HepG2 (cell line): ENCODE measurements at regions not wholly inside any gene's neighbourhood (a gene's known extent, or its start where the extent isn't known, plus 50 kb on each side); places are given as distances from the start of the nearest gene placed in this dataset.

Experiments
- ATAC-seq: fragments of 200-7000 bp; cut with Tn5 transposase; 3 replicates; pipeline ENCODE4 v1.9.1; 2020; ENCODE audit warnings: mild to moderate bottlenecking, moderate library complexity
- BruUV-seq: library from RNA; stranded (reverse); fragments of 400-500 nt; replicated peaks from 2 replicates; lab custom pipeline; 2021; lab: Mats Ljungman, UMichigan
- CTCF ChIA-PET: fragments of 300-600 bp; formaldehyde crosslinking; extraction: SDS; loops from one replicate; lab custom pipeline; 2021; ENCODE audit warnings: low total read pairs, inconsistent platforms, low intra/inter-chr PET ratio; lab: Yijun Ruan, JAX
- POLR2A ChIA-PET: fragments of 350-600 bp; sonication (Branson Sonifier 250); formaldehyde crosslinking; loops from one replicate; lab custom pipeline; 2020; ENCODE audit warnings: antibody characterized with exemption, inconsistent platforms; lab: Yijun Ruan, JAX
- DNase-seq: peaks from one replicate; pipeline ENCODE4 v3.0.0-alpha.2; 2015; ENCODE audit warnings: low spot score
- FAIRE-seq: peaks from 3 replicates; lab custom pipeline; 2011; peaks lifted over from hg19 to GRCh38; lab: Jason Lieb, UNC
- H2AFZ ChIP-seq: one replicate; pipeline ENCODE4 v1.6.1; 2011; ENCODE audit warnings: low read length, inconsistent platforms
- H3K27ac ChIP-seq: fragments of 300-600 bp; 3 replicates; pipeline ENCODE4 v1.8.0; 2011; ENCODE audit warnings: mixed run types, mild to moderate bottlenecking, mixed read lengths, low read length, inconsistent platforms; ENCODE audit not compliant: insufficient read depth; ENCODE audit errors: extremely low read length
- H3K27me3 ChIP-seq, 2 experiments: fragments of 200-600 bp in 1 of 2; 2 replicates in 1 of 2; 3 replicates in 1 of 2; pipeline versions ENCODE4 v1.6.0 to v1.8.0; 2011; ENCODE audit warnings: low read length in 2 of 2, mild to moderate bottlenecking in 2 of 2, moderate library complexity in 2 of 2, inconsistent platforms in 1 of 2; ENCODE audit not compliant: insufficient read depth in 2 of 2, control insufficient read depth in 1 of 2
- H3K36me3 ChIP-seq, 2 experiments: fragments of 200-600 bp in 1 of 2; replicated peaks in 1 of 2; 2 replicates in 1 of 2; 3 replicates in 1 of 2; pipeline versions ENCODE4 v1.5.1 to v1.8.0; 2011; ENCODE audit warnings: low read length in 2 of 2, inconsistent platforms in 1 of 2; ENCODE audit not compliant: insufficient read depth in 2 of 2, control insufficient read depth in 1 of 2
- H3K4me1 ChIP-seq: 2 replicates; pipeline ENCODE4 v1.5.1; 2012; ENCODE audit warnings: low read length, inconsistent platforms; ENCODE audit not compliant: insufficient read depth
- H3K4me2 ChIP-seq: 2 replicates; pipeline ENCODE4 v1.6.0; 2011; ENCODE audit warnings: low read depth, low read length, inconsistent platforms
- H3K4me3 ChIP-seq, 3 experiments: fragments of 200-600 bp in 1 of 3; sonication (generic), shearing (Covaris generic) in 1 of 3; replicated peaks in 1 of 3; 2 replicates each; pipeline ENCODE4 v1.5.1; 2011 to 2016; ENCODE audit warnings: low read length in 3 of 3, inconsistent platforms in 2 of 3, low read depth in 2 of 3, mild to moderate bottlenecking in 2 of 3, control low read depth in 1 of 3, mixed read lengths in 1 of 3; ENCODE audit not compliant: insufficient read depth in 1 of 3
- H3K79me2 ChIP-seq: one replicate; pipeline ENCODE4 v1.6.1; 2011; ENCODE audit warnings: low read length, inconsistent platforms; ENCODE audit not compliant: insufficient read depth
- H3K9ac ChIP-seq: 2 replicates; pipeline ENCODE4 v1.6.0; 2011; ENCODE audit warnings: mild to moderate bottlenecking, low read depth, low read length, inconsistent platforms; ENCODE audit not compliant: insufficient read depth
- H3K9me3 ChIP-seq: 2 replicates; pipeline ENCODE4 v1.5.1; 2012; ENCODE audit warnings: mild to moderate bottlenecking, low read length
- H4K20me1 ChIP-seq: 2 replicates; pipeline ENCODE4 v1.6.0; 2011; ENCODE audit warnings: inconsistent platforms, mild to moderate bottlenecking, low read length, moderate library complexity; ENCODE audit not compliant: insufficient read depth
- AHR ChIP-seq: IDR thresholded peaks from 2 replicates; pipeline ENCODE4 v1.6.1; 2018; ENCODE audit warnings: missing genetic modification reagents, missing compliant biosample characterization
- ELF4 ChIP-seq: sonication (generic); formaldehyde crosslinking; IDR thresholded peaks from 2 replicates; pipeline ENCODE4 v1.5.0; 2020; ENCODE audit warnings: missing genetic modification reagents, mild to moderate bottlenecking, moderate library complexity, borderline replicate concordance
- GTF3A ChIP-seq: sonication (generic); formaldehyde crosslinking; conservative IDR thresholded peaks from 2 replicates; pipeline ENCODE4 v1.4.0; 2020; ENCODE audit warnings: mild to moderate bottlenecking, missing genetic modification reagents
- HES4 ChIP-seq: sonication (generic); formaldehyde crosslinking; IDR thresholded peaks from 2 replicates; pipeline ENCODE4 v1.9.0; 2021; ENCODE audit warnings: mild to moderate bottlenecking, missing genetic modification reagents, borderline replicate concordance
- HOMEZ ChIP-seq: IDR thresholded peaks from 2 replicates; pipeline ENCODE4 v1.6.1; 2016; ENCODE audit warnings: low read depth
- HOXA9 ChIP-seq: sonication (generic); formaldehyde crosslinking; IDR thresholded peaks from 2 replicates; pipeline ENCODE4 v1.8.1; 2022; ENCODE audit warnings: missing genetic modification reagents, mild to moderate bottlenecking, moderate library complexity, borderline replicate concordance
- MXD4 ChIP-seq: IDR thresholded peaks from 2 replicates; pipeline ENCODE4 v1.6.1; 2016; ENCODE audit warnings: mild to moderate bottlenecking, missing biosample characterization, missing genetic modification reagents
- RBAK ChIP-seq: sonication (generic); formaldehyde crosslinking; IDR thresholded peaks from 2 replicates; pipeline ENCODE4 v1.5.1; 2020; ENCODE audit warnings: mild to moderate bottlenecking, missing genetic modification reagents
- SRY ChIP-seq: sonication (generic); formaldehyde crosslinking; IDR thresholded peaks from 2 replicates; pipeline ENCODE4 v1.8.0; 2022; ENCODE audit warnings: mild to moderate bottlenecking, missing genetic modification reagents
- ZBTB34 ChIP-seq: sonication (generic); formaldehyde crosslinking; IDR thresholded peaks from 2 replicates; pipeline ENCODE4 v1.8.0; 2022; ENCODE audit warnings: mild to moderate bottlenecking, missing genetic modification reagents
- ZFP41 ChIP-seq: sonication (generic); formaldehyde crosslinking; IDR thresholded peaks from 2 replicates; pipeline ENCODE4 v1.4.0; 2020; ENCODE audit warnings: mild to moderate bottlenecking, missing genetic modification reagents, borderline replicate concordance
- ZNF12 ChIP-seq: sonication (generic); formaldehyde crosslinking; IDR thresholded peaks from 2 replicates; pipeline ENCODE4 v1.5.0; 2020; ENCODE audit warnings: missing genetic modification reagents
- ZNF121 ChIP-seq: sonication (generic); formaldehyde crosslinking; IDR thresholded peaks from 2 replicates; pipeline ENCODE4 v1.5.0; 2020; ENCODE audit warnings: mild to moderate bottlenecking, missing genetic modification reagents
- ZNF260 ChIP-seq: sonication (generic); formaldehyde crosslinking; IDR thresholded peaks from 2 replicates; pipeline ENCODE4 v1.4.0; 2020; ENCODE audit warnings: missing genetic modification reagents, low read depth, mild to moderate bottlenecking, borderline replicate concordance
- ZNF274 ChIP-seq: sonication (generic); formaldehyde crosslinking; IDR thresholded peaks from 2 replicates; pipeline ENCODE4 v1.5.1; 2020; ENCODE audit warnings: mild to moderate bottlenecking, missing genetic modification reagents
- ZNF3 ChIP-seq: IDR thresholded peaks from 2 replicates; pipeline ENCODE4 v1.7.0; 2017; ENCODE audit warnings: inconsistent platforms
- ZSCAN29 ChIP-seq: sonication (generic); formaldehyde crosslinking; conservative IDR thresholded peaks from 2 replicates; pipeline ENCODE4 v1.4.0; 2020; ENCODE audit warnings: mild to moderate bottlenecking, missing genetic modification reagents
- ZSCAN31 ChIP-seq: sonication (generic); formaldehyde crosslinking; IDR thresholded peaks from 2 replicates; pipeline ENCODE4 v1.5.0; 2020; ENCODE audit warnings: low read depth, mild to moderate bottlenecking, missing genetic modification reagents
- WGBS: methylation state at CpG from one replicate; pipeline ENCODE4 v1.1.6; 2017; ENCODE audit warnings: low lambda C conversion rate; 5-methylcytosine and 5-hydroxymethylcytosine counted together
- in situ Hi-C: cut with HindIII; loops from 2 replicates; pipeline ENCODE4 v1.10.0; 2017; ENCODE audit warnings: low pct_unique_long_range_greater_than_20kb; ENCODE audit not compliant: extremely low pct_ligation_motif_present
- intact Hi-C: fragments of 100-400 bp; cut with micrococcal nuclease; formaldehyde crosslinking; loops from one replicate; pipeline ENCODE4 v1.10.0; 2022; ENCODE audit not compliant: unreplicated experiment

DNA sequence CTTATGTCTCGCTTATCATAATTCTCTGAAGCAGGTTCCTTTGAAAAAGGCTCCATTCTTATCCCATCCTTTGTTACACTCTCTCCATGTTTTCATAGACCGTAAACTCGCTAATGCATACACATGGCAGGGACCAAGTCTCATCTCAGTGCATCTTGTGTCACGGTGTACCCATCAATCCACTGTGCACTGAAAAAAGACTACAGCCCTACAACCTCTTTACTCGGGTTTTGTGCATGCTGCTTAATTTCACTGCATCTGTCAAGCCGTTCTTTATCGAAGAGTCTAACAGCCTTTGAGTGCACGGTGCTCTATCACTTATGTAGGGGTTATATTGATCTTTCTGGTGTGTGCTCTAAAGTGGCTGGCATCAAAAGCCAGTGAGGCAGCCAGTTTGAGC lies 302.9 kb upstream of the ERBB4 start:
- H3K4me2 ChIP-seq: no peak overlapping the region
- H2AFZ ChIP-seq: no peak overlapping the region
- 2% methylated on average over 8 of the region's 8 CpGs for WGBS
- no peak overlapping the region for H3K4me3 ChIP-seq
- in situ Hi-C loops (no loop called here), intact Hi-C loops (no loop called here)
- ChIA-PET POLR2A (no interaction called here), CTCF (no interaction called here)
- peaks cover 29% of the 10 kb centered on the region; the same call in 1 of the 2 replicates for H3K9me3 ChIP-seq
- DNase-seq: no peak
- no peak overlapping the region for H3K9ac ChIP-seq
- no peaks in the 10 kb centered on the region for H3K36me3 ChIP-seq
- ATAC-seq: no peak
- no peaks in the 10 kb centered on the region for H3K27me3 ChIP-seq
- BruUV-seq: no TSS peak
- H3K79me2 ChIP-seq: no peaks in the 10 kb centered on the region
- TF ChIP-seq ZNF12 (CRISPR knock-in tag): no peak
- no peak for TF ChIP-seq SRY
- no peak for TF ChIP-seq ELF4
- no peak for TF ChIP-seq AHR (CRISPR knock-in tag)
- no peak for TF ChIP-seq ZSCAN31 (CRISPR knock-in tag)
- TF ChIP-seq ZNF274 (CRISPR knock-in tag): no peak
- TF ChIP-seq GTF3A (CRISPR knock-in tag): no peak
- no peak for TF ChIP-seq ZNF121
- TF ChIP-seq HOXA9 (CRISPR knock-in tag): no peak
- no peak for TF ChIP-seq RBAK
- TF ChIP-seq ZNF260: no peak
- no peak for TF ChIP-seq ZBTB34 (CRISPR knock-in tag)
- no peak for TF ChIP-seq ZNF3 (CRISPR knock-in tag)
- no peak for TF ChIP-seq ZFP41 (CRISPR knock-in tag)
- TF ChIP-seq HOMEZ (CRISPR knock-in tag): no peak
- TF ChIP-seq MXD4 (CRISPR knock-in tag): no peak
- TF ChIP-seq HES4 (CRISPR knock-in tag): no peak
- TF ChIP-seq ZSCAN29 (CRISPR knock-in tag): no peak
- no peak for FAIRE-seq
- no peak overlapping the region for H3K27ac ChIP-seq
- H4K20me1 ChIP-seq: no peaks in the 10 kb centered on the region
- no peaks in the 10 kb centered on the region for H3K4me1 ChIP-seq
